Adrenal gland (tissue), 5 donors: ENCODE measurements at regions not wholly inside any gene's neighbourhood (a gene's known extent, or its start where the extent isn't known, plus 50 kb on each side); places are given as distances from the start of the nearest gene placed in this dataset.

Experiments used
- POLR2A ChIP-seq, 2 donors: fragments of 450-650 bp; IDR thresholded peaks; one replicate each; pipeline ENCODE4 v1.6.1; 2017; ENCODE audit warnings: antibody characterized with exemption in 2 of 2, mild to moderate bottlenecking in 2 of 2, moderate library complexity in 1 of 2
- TF ChIP-seq, protein P1 (sequence below), 6 experiments: fragments of 450-650 bp in 4 of 6; fragments of 200-600 bp in 2 of 6; sonication (generic) in 1 of 6; IDR thresholded peaks; 1 replicate in 5 of 6; 2 replicates in 1 of 6; pipeline versions ENCODE4 v1.5.1 to v1.8.0; 2016 to 2021; ENCODE audit warnings: antibody characterized with exemption in 6 of 6, mild to moderate bottlenecking in 2 of 6, moderate library complexity in 1 of 6
- donor health status: DM: no; HTN: no; CAD: no.

DNA sequence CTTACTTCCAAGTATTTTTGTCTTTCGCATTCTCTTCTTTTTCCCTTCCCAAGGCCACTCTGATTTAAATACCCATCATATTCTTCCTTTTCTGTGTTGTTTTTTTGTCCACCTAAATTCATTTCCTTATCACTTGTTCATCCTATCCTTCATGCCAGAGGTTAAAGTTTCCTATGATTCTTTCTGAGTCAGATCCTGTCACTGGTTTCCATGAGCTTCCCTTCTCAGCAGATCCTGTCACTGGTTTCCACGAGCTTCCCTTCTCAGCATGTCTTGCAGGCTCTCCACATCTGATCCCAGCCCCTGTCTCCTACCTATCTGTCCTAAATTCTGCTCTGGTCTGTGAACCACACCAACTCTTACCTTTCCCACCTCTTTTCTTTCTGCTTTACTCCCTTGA is 311.8 kb upstream of the RGS6 start:
- no peak for TF ChIP-seq POLR2A (IDR thresholded peaks at IDR 0.05)
- TF ChIP-seq, protein P1, sequence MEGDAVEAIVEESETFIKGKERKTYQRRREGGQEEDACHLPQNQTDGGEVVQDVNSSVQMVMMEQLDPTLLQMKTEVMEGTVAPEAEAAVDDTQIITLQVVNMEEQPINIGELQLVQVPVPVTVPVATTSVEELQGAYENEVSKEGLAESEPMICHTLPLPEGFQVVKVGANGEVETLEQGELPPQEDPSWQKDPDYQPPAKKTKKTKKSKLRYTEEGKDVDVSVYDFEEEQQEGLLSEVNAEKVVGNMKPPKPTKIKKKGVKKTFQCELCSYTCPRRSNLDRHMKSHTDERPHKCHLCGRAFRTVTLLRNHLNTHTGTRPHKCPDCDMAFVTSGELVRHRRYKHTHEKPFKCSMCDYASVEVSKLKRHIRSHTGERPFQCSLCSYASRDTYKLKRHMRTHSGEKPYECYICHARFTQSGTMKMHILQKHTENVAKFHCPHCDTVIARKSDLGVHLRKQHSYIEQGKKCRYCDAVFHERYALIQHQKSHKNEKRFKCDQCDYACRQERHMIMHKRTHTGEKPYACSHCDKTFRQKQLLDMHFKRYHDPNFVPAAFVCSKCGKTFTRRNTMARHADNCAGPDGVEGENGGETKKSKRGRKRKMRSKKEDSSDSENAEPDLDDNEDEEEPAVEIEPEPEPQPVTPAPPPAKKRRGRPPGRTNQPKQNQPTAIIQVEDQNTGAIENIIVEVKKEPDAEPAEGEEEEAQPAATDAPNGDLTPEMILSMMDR (IDR thresholded peaks at IDR 0.05) = no peak
